Dendritic cell treated with granulocyte-macrophage colony-stimulating factor and Interleukin-4, amounts not matched to agents 40 ng/mL and 50 ng/mL, for 4 days (primary cell): ENCODE measurements at regions not wholly inside any gene's neighbourhood (a gene's known extent, or its start where the extent isn't known, plus 50 kb on each side); places are given as distances from the start of the nearest gene placed in this dataset.

Source experiments
- H3K27ac Mint-ChIP-seq: one replicate; pipeline ENCODE4 v1.8.0; 2022; ENCODE audit warnings: mild to moderate bottlenecking, mixed read lengths
- H3K27me3 Mint-ChIP-seq: one replicate; pipeline ENCODE4 v1.8.0; 2022; ENCODE audit warnings: mild to moderate bottlenecking, mixed read lengths
- H3K36me3 Mint-ChIP-seq: one replicate; pipeline ENCODE4 v1.8.0; 2022; ENCODE audit warnings: low read depth, mixed read lengths
- H3K4me1 Mint-ChIP-seq: one replicate; pipeline ENCODE4 v1.8.0; 2022; ENCODE audit warnings: low read depth, mixed read lengths
- H3K4me3 Mint-ChIP-seq: one replicate; pipeline ENCODE4 v1.8.0; 2022; ENCODE audit warnings: mild to moderate bottlenecking, moderate library complexity, mixed read lengths
- H3K9me3 Mint-ChIP-seq: one replicate; pipeline ENCODE4 v1.8.0; 2022; ENCODE audit warnings: mixed read lengths
- intact Hi-C: fragments of 100-400 bp; cut with micrococcal nuclease; formaldehyde crosslinking; loops from one replicate; pipeline ENCODE4 v1.15.0; 2022

- Mint-ChIP-seq H3K27ac (no peak overlapping the region), H3K27me3 (peaks cover 5% of the 10 kb centered on the region), H3K9me3 (no peaks in the 10 kb centered on the region), H3K4me1 (no peaks in the 10 kb centered on the region), H3K4me3 (no peak overlapping the region), H3K36me3 (no peaks in the 10 kb centered on the region)
- intact Hi-C loops: no loop called here
Observed at GRCh38 chr11:112826026-112826425, 135.2 kb upstream of the NCAM1 start.

GRCh38 chr11:112826788-112827187 is 134.4 kb upstream of the NCAM1 start:
- Mint-ChIP-seq H3K27me3 (peaks cover 5% of the 10 kb centered on the region), H3K4me1 (no peaks in the 10 kb centered on the region), H3K27ac (no peak overlapping the region), H3K9me3 (no peaks in the 10 kb centered on the region), H3K4me3 (no peak overlapping the region), H3K36me3 (no peaks in the 10 kb centered on the region)
- intact Hi-C loops: no loop called here

DNA sequence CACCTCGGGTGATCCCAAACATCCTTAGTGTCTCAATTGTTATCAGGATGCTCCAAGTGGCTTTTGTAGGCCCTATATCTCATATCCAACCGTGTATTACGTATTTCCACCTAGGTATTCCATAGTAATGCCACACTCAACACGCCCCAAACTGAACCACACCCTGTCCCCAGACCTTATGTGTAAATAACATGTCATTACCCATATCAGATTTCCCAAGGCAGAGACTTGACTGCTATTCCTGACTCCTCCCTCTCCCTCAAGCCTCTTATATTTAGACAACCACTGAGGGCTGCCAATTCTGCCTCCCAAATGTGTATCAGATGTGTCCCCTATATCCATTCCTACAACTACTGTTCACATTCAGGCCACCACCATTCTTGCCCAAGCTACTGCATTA is 132.8 kb upstream of the NCAM1 start:
- H3K27ac Mint-ChIP-seq: no peak overlapping the region
- no peaks in the 10 kb centered on the region for H3K9me3 Mint-ChIP-seq
- no peak overlapping the region for H3K4me3 Mint-ChIP-seq
- intact Hi-C loops: no loop called here
- no peaks in the 10 kb centered on the region for H3K36me3 Mint-ChIP-seq
- no peaks in the 10 kb centered on the region for H3K4me1 Mint-ChIP-seq
- peaks cover 5% of the 10 kb centered on the region for H3K27me3 Mint-ChIP-seq

DNA sequence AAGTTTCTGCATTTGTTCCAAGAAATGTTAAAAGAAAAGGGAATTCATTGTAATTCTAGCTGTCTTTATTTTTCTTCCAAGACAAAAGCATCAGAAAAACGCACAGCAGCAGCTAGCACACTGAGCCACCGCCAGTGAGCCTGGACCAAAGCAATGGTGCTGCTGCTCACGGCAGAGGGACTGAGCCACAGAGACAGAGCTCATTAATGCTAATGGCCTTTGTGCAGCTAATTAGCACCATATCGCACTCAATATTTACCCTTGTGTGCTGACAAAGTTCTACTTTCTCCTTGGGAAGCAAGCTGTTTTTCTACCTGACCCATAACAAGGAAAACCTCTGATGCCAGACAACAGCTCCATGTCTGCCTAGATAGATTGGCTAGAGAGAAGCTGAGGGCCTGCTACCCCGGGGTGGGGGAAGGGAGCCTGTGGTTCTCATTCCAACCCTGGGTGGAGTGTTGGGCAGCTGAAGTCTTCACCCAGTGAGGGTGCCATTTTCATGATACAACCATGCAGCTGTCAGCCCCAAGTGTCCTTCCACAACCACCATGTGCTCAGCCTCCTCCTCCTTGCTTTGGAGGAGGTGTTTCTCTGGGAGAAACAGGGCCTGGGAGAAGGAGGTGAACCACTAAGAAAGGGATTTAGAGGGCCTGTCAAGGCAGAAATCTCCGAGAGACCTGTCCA is 131.1 kb upstream of the NCAM1 start:
- H3K27ac Mint-ChIP-seq: no peak overlapping the region
- no peaks in the 10 kb centered on the region for H3K36me3 Mint-ChIP-seq
- no peaks in the 10 kb centered on the region for H3K9me3 Mint-ChIP-seq
- H3K4me3 Mint-ChIP-seq: no peak overlapping the region
- intact Hi-C loops: no loop called here
- H3K27me3 Mint-ChIP-seq: peaks cover 10% of the 10 kb centered on the region
- H3K4me1 Mint-ChIP-seq: no peaks in the 10 kb centered on the region

DNA sequence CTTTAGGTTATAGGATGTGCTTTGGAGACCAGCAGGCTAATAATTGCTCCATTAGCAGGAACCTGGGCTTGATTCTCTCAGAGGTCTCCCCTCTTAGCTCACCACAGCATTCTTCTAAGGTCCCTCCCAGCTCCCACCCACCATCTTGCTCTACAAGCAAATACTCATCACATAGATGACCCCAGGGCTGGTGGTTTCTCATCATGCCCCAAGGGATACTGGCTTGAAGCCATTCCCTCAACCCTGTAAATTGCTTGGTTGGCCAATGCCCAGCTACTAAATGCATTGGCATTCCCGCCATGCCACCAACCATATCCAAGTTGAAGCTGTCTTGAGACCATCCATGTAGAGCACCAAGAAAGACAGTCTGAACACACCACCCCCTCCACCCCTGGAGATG is 130.2 kb upstream of the NCAM1 start:
- Mint-ChIP-seq H3K36me3 (no peaks in the 10 kb centered on the region), H3K4me1 (no peaks in the 10 kb centered on the region), H3K9me3 (no peaks in the 10 kb centered on the region), H3K27me3 (peaks cover 10% of the 10 kb centered on the region), H3K4me3 (no peak overlapping the region), H3K27ac (no peak overlapping the region)
- intact Hi-C loops: no loop called here

- Mint-ChIP-seq H3K9me3 (no peaks in the 10 kb centered on the region), H3K4me1 (no peaks in the 10 kb centered on the region), H3K27ac (no peak overlapping the region), H3K4me3 (no peak overlapping the region), H3K27me3 (peaks cover 10% of the 10 kb centered on the region), H3K36me3 (no peaks in the 10 kb centered on the region)
- intact Hi-C loops: no loop called here
Observed at GRCh38 chr11:112831969-112832766, 129.1 kb upstream of the NCAM1 start.

DNA sequence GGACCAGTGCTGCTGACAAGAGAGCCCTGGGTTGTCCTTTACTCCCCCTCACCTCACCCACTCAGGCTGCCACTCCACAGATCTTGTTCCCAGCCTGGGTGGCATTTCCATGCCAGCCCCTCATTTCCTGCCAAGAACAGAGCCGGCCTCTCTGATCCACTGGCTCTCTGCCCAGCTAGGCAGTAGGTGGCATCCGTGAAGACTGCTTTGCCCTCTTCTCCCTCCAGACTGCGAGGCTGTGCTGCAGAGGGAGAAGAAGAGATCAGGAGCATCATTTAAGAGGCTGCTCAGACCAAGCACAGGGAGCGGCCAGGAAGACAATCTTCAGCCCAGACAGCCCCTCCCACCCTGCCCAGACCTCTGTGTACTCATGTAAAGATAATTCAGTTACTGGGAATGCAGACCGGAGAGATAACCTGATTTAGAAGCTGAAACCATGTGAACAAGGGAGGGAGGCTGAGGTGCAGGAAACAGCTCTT is 126.9 kb upstream of the NCAM1 start:
- Mint-ChIP-seq H3K36me3 (no peaks in the 10 kb centered on the region), H3K27me3 (peaks cover 4% of the 10 kb centered on the region), H3K4me1 (no peaks in the 10 kb centered on the region), H3K27ac (no peak overlapping the region), H3K4me3 (no peak overlapping the region), H3K9me3 (no peaks in the 10 kb centered on the region)
- intact Hi-C loops: no loop called here

GRCh38 chr11:112835591-112836255 is 125.5 kb upstream of the NCAM1 start:
- H3K9me3 Mint-ChIP-seq: no peaks in the 10 kb centered on the region
- intact Hi-C loops: no loop called here
- H3K36me3 Mint-ChIP-seq: no peaks in the 10 kb centered on the region
- no peak overlapping the region for H3K27ac Mint-ChIP-seq
- no peak overlapping the region for H3K4me3 Mint-ChIP-seq
- H3K27me3 Mint-ChIP-seq: peaks cover 4% of the 10 kb centered on the region
- no peaks in the 10 kb centered on the region for H3K4me1 Mint-ChIP-seq

- Mint-ChIP-seq H3K27ac (no peak overlapping the region), H3K27me3 (peaks cover 4% of the 10 kb centered on the region), H3K4me1 (no peaks in the 10 kb centered on the region), H3K9me3 (no peaks in the 10 kb centered on the region), H3K4me3 (no peak overlapping the region), H3K36me3 (no peaks in the 10 kb centered on the region)
- intact Hi-C loops: no loop called here
Observed at GRCh38 chr11:112836256-112836602, 125.0 kb upstream of the NCAM1 start.

GRCh38 chr11:112837162-112837826 is 123.9 kb upstream of the NCAM1 start:
- no peaks in the 10 kb centered on the region for H3K9me3 Mint-ChIP-seq
- H3K4me3 Mint-ChIP-seq: no peak overlapping the region
- intact Hi-C loops: no loop called here
- peaks cover 4% of the 10 kb centered on the region for H3K27me3 Mint-ChIP-seq
- no peaks in the 10 kb centered on the region for H3K36me3 Mint-ChIP-seq
- no peak overlapping the region for H3K27ac Mint-ChIP-seq
- no peaks in the 10 kb centered on the region for H3K4me1 Mint-ChIP-seq

DNA sequence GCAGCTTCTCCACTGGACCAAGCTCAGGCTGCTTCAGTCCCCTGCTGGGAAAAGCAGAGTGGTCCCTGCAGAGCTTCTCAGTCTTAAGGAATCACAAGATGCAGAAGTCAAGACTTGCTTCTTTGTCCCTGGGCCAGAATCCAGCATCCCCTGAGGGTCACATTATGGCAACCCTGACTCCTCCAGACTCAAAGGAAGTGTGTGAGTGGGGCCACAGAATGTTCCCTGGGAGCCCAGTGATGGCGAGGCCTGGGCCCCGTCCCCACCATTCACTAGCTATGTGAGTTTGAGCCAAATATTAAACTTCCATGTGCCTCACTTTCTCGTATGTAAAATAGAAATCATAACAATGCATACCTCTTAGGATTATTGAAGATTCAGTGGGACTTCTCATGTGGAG is 122.2 kb upstream of the NCAM1 start:
- no peaks in the 10 kb centered on the region for H3K36me3 Mint-ChIP-seq
- H3K27ac Mint-ChIP-seq: no peak overlapping the region
- no peaks in the 10 kb centered on the region for H3K9me3 Mint-ChIP-seq
- no peaks in the 10 kb centered on the region for H3K4me1 Mint-ChIP-seq
- intact Hi-C loops: no loop called here
- no peak overlapping the region for H3K4me3 Mint-ChIP-seq
- peaks cover 4% of the 10 kb centered on the region for H3K27me3 Mint-ChIP-seq

DNA sequence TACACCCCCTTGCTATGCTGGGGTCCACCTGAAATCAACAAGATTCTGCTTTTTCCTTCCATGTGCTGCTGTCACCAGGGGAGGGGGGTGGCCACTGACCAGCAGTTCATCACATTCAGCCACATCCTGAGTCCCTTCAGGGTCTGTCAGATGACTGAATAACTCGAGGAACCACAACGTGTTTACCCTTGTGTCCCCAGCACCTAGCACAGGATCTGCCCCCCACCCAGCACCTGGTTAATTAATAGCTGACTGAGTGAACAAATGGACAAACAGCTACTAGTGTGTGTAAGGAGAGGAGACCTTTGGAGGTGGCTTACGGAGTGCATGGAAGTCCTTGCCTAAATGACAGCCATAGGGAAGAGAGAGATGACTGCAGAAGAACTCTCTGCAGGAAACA is 119.5 kb upstream of the NCAM1 start:
- Mint-ChIP-seq H3K4me3 (no peak overlapping the region), H3K36me3 (no peaks in the 10 kb centered on the region), H3K27ac (no peak overlapping the region), H3K27me3 (peaks cover 1% of the 10 kb centered on the region), H3K4me1 (no peaks in the 10 kb centered on the region), H3K9me3 (no peaks in the 10 kb centered on the region)
- intact Hi-C loops: no loop called here

- H3K27me3 Mint-ChIP-seq: peaks cover 1% of the 10 kb centered on the region
- no peak overlapping the region for H3K4me3 Mint-ChIP-seq
- no peaks in the 10 kb centered on the region for H3K9me3 Mint-ChIP-seq
- no peaks in the 10 kb centered on the region for H3K4me1 Mint-ChIP-seq
- intact Hi-C loops: no loop called here
- no peaks in the 10 kb centered on the region for H3K36me3 Mint-ChIP-seq
- H3K27ac Mint-ChIP-seq: no peak overlapping the region
Observed at GRCh38 chr11:112842151-112842550, 119.1 kb upstream of the NCAM1 start.

- no peak overlapping the region for H3K27ac Mint-ChIP-seq
- H3K27me3 Mint-ChIP-seq: peaks cover 1% of the 10 kb centered on the region
- H3K4me1 Mint-ChIP-seq: no peaks in the 10 kb centered on the region
- intact Hi-C loops: no loop called here
- no peak overlapping the region for H3K4me3 Mint-ChIP-seq
- no peaks in the 10 kb centered on the region for H3K36me3 Mint-ChIP-seq
- no peaks in the 10 kb centered on the region for H3K9me3 Mint-ChIP-seq
Observed at GRCh38 chr11:112844517-112844916, 116.7 kb upstream of the NCAM1 start.
